Transverse colon (tissue), 4 donors: ENCODE measurements at regions not wholly inside any gene's neighbourhood (a gene's known extent, or its start where the extent isn't known, plus 50 kb on each side); places are given as distances from the start of the nearest gene placed in this dataset.

Experiments
- DNase-seq: peaks from one replicate; pipeline ENCODE4 v3.0.0-alpha.2; 2019
- H3K27ac ChIP-seq, 4 donors: fragments of 200-600 bp; sonication (generic); 2 replicates each; pipeline ENCODE4 v1.5.1; 2016 to 2018; ENCODE audit warnings: inconsistent platforms in 4 of 4
- H3K27me3 ChIP-seq: fragments of 200-600 bp; sonication (generic); 2 replicates; pipeline ENCODE4 v1.5.1; 2017; ENCODE audit warnings: inconsistent platforms
- H3K36me3 ChIP-seq, 4 donors: fragments of 200-600 bp; sonication (generic); 2 replicates each; pipeline ENCODE4 v1.5.1; 2017 to 2019; ENCODE audit warnings: inconsistent platforms in 4 of 4
- H3K4me1 ChIP-seq, 4 donors: fragments of 200-600 bp; sonication (generic); 2 replicates each; pipeline ENCODE4 v1.5.1; 2017 to 2020; ENCODE audit warnings: inconsistent platforms in 4 of 4
- H3K4me3 ChIP-seq, 4 donors: fragments of 200-600 bp; sonication (generic); 1 replicate in 1 of 4; 2 replicates in 3 of 4; pipeline versions ENCODE4 v1.5.1 to v1.6.1; 2017 to 2019; ENCODE audit warnings: inconsistent platforms in 4 of 4
- H3K9me3 ChIP-seq, 2 donors: fragments of 200-600 bp; sonication (generic); 2 replicates each; pipeline ENCODE4 v1.5.1; 2017 to 2019; ENCODE audit warnings: inconsistent platforms in 2 of 2
- EP300 ChIP-seq: sonication (generic); formaldehyde crosslinking; IDR thresholded peaks from one replicate; pipeline ENCODE4 v1.6.1; 2017; ENCODE audit warnings: antibody characterized with exemption, low read depth
- POLR2A ChIP-seq: fragments of 450-650 bp; IDR thresholded peaks from one replicate; pipeline ENCODE4 v1.6.1; 2016; ENCODE audit warnings: antibody characterized with exemption, mild to moderate bottlenecking, moderate library complexity
- POLR2AphosphoS5 ChIP-seq, 3 donors: sonication (generic); formaldehyde crosslinking; IDR thresholded peaks; one replicate each; pipeline ENCODE4 v1.6.1; 2016; ENCODE audit warnings: antibody characterized with exemption in 3 of 3
- WGBS, 2 donors: methylation state at CpG; one replicate each; pipeline ENCODE4 v1.1.5; 2018; ENCODE audit warnings: low coverage in 1 of 2; 5-methylcytosine and 5-hydroxymethylcytosine counted together
- in situ Hi-C, 4 donors: fragments of 200-750 bp; cut with MboI; loops; one replicate each; pipeline versions ENCODE4 v1.15.0 to v1.15.1; 2017; ENCODE audit warnings: low sequenced_read_pairs in 3 of 4, low pct_ligation_motif_present in 1 of 4, low pct_unique_long_range_greater_than_20kb in 1 of 4
- intact Hi-C: fragments of 100-400 bp; cut with DNase I; formaldehyde crosslinking; loops from one replicate; pipeline ENCODE4 v1.15.1; 2023; ENCODE audit warnings: low total_unique reads
- TF ChIP-seq, protein P1 (sequence below), 5 experiments: fragments of 200-600 bp in 3 of 5; fragments of 450-650 bp in 2 of 5; sonication (generic) in 3 of 5; IDR thresholded peaks; 1 replicate in 2 of 5; 2 replicates in 3 of 5; pipeline ENCODE4 v1.5.1; 2016 to 2017; ENCODE audit warnings: antibody characterized with exemption in 5 of 5, inconsistent platforms in 3 of 5, mild to moderate bottlenecking in 2 of 5, moderate library complexity in 1 of 5

GRCh38 chr7:18294411-18294810 lies 201.1 kb upstream of the HDAC9 start:
- TF ChIP-seq EP300 (no peak), POLR2A (no peak), POLR2AphosphoS5 (IDR thresholded peaks at IDR 0.05) (no peak)
- TF ChIP-seq, protein P1, sequence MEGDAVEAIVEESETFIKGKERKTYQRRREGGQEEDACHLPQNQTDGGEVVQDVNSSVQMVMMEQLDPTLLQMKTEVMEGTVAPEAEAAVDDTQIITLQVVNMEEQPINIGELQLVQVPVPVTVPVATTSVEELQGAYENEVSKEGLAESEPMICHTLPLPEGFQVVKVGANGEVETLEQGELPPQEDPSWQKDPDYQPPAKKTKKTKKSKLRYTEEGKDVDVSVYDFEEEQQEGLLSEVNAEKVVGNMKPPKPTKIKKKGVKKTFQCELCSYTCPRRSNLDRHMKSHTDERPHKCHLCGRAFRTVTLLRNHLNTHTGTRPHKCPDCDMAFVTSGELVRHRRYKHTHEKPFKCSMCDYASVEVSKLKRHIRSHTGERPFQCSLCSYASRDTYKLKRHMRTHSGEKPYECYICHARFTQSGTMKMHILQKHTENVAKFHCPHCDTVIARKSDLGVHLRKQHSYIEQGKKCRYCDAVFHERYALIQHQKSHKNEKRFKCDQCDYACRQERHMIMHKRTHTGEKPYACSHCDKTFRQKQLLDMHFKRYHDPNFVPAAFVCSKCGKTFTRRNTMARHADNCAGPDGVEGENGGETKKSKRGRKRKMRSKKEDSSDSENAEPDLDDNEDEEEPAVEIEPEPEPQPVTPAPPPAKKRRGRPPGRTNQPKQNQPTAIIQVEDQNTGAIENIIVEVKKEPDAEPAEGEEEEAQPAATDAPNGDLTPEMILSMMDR (IDR thresholded peaks at IDR 0.05), result no peak
- Histone ChIP-seq H3K9me3 (no peaks in the 10 kb centered on the region), H3K4me3 (no peak overlapping the region), H3K27ac (no peak overlapping the region), H3K27me3 (no peaks in the 10 kb centered on the region), H3K4me1 (peaks cover 0 to 7% (median 0%) of the 10 kb centered on the region in 4 donors), H3K36me3 (no peaks in the 10 kb centered on the region)
- in situ Hi-C loops (no loop called here), intact Hi-C loops (no loop called here)
- WGBS, 2 donors, result 84 to 87% methylated on average over 4 of the region's 4 CpGs
- no peak for DNase-seq

GRCh38 chr7:18295781-18296423 lies 199.6 kb upstream of the HDAC9 start:
- no peak overlapping the region for H3K27ac ChIP-seq
- no peaks in the 10 kb centered on the region for H3K36me3 ChIP-seq
- 55% methylated on average over 3 of the region's 3 CpGs for WGBS, 2 donors
- no peaks in the 10 kb centered on the region for H3K9me3 ChIP-seq
- intact Hi-C loops, result loop anchor here (5.0 kb wide), 1 partner anchor 1101 kb away; no protein-coding TSS in a partner anchor
- H3K4me1 ChIP-seq, result peaks cover 0 to 7% (median 0%) of the 10 kb centered on the region in 4 donors
- H3K27me3 ChIP-seq, result no peaks in the 10 kb centered on the region
- no peak overlapping the region for H3K4me3 ChIP-seq
- in situ Hi-C loops, result no loop called here
- TF ChIP-seq EP300 (no peak), POLR2A (no peak), POLR2AphosphoS5 (IDR thresholded peaks at IDR 0.05) (no peak)
- TF ChIP-seq, protein P1 (IDR thresholded peaks at IDR 0.05), result no peak
- no peak for DNase-seq

- Histone ChIP-seq H3K27me3 (no peaks in the 10 kb centered on the region), H3K4me1 (no peaks in the 10 kb centered on the region), H3K27ac (no peak overlapping the region), H3K4me3 (no peak overlapping the region), H3K9me3 (no peaks in the 10 kb centered on the region), H3K36me3 (no peaks in the 10 kb centered on the region)
- no peak for DNase-seq
- in situ Hi-C loops, result no loop called here
- no peak for TF ChIP-seq EP300
- TF ChIP-seq, protein P1 (IDR thresholded peaks at IDR 0.05), result no peak
- WGBS, 2 donors, result 77 to 80% methylated on average over 2 of the region's 2 CpGs
- intact Hi-C loops, result no loop called here
Measured at GRCh38 chr7:18302097-18302496, 193.5 kb upstream of the HDAC9 start.

DNA sequence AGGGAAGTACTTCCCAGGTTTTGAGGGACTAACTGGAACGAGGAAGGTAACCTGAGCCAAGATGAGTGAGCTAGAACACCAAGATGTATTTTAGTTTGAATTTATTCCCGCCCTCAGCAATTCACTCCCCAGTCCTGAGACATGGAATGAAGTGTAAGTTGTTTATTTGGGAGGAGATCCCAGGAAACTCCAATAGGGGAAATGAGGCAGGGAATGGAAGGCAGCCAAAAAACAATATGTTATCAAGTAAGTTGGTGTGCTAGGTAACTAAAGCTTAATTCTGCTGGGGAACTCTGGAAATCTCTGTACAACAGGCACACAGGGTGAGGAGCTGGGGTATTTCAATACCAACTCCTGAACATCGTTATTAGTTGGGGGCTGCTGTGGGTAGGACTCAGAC lies 189.7 kb upstream of the HDAC9 start:
- peaks cover 3 to 15% (median 8%) of the 10 kb centered on the region in 4 donors for H3K4me1 ChIP-seq
- DNase-seq, result no peak
- no peaks in the 10 kb centered on the region for H3K9me3 ChIP-seq
- TF ChIP-seq EP300, result no peak
- in situ Hi-C loops, result no loop called here
- H3K27me3 ChIP-seq, result no peaks in the 10 kb centered on the region
- H3K27ac ChIP-seq, result no peak overlapping the region
- H3K4me3 ChIP-seq, result no peak overlapping the region
- no peaks in the 10 kb centered on the region for H3K36me3 ChIP-seq
- 68% methylated on average over 3 of the region's 3 CpGs; no CpG with 5 or more reads in 1 of the 2 donors for WGBS, 2 donors
- intact Hi-C loops, result no loop called here

- Histone ChIP-seq H3K27ac (no peak overlapping the region), H3K4me3 (no peak overlapping the region), H3K36me3 (no peaks in the 10 kb centered on the region), H3K27me3 (no peaks in the 10 kb centered on the region), H3K9me3 (no peaks in the 10 kb centered on the region), H3K4me1 (peaks cover 3 to 15% (median 8%) of the 10 kb centered on the region in 4 donors)
- DNase-seq, result no peak
- WGBS, 2 donors, result 68 to 90% methylated on average over 2 of the region's 2 CpGs
- intact Hi-C loops, result no loop called here
- in situ Hi-C loops, result no loop called here
- TF ChIP-seq POLR2AphosphoS5 (IDR thresholded peaks at IDR 0.05) (no peak), POLR2A (no peak)
Measured at GRCh38 chr7:18306696-18307095, 188.9 kb upstream of the HDAC9 start.
